ENCODE measurements at regions not wholly inside any gene's neighbourhood (a gene's known extent, or its start where the extent isn't known, plus 50 kb on each side); places are given as distances from the start of the nearest gene placed in this dataset.
"Not testable (repeated sequence)": the region's sequence is repeated elsewhere in the genome, so short reads cannot be mapped to it uniquely, and the experiment has no call there.

GRCh38 chr6:112842330-112842685, 495.2 kb downstream of the RFPL4B start:
- Mint-ChIP-seq H3K4me3 (no peak overlapping the region), H3K9me3 (peaks cover 2% of the 10 kb centered on the region), H3K4me1 (ENCODE audit: low read depth) (no peaks in the 10 kb centered on the region), H3K36me3 (ENCODE audit: low read depth) (no peaks in the 10 kb centered on the region), H3K27ac (no peak overlapping the region), H3K27me3 (no peaks in the 10 kb centered on the region)
- DNase-seq, result no peak

GRCh38 chr6:112846681-112847080, 499.6 kb downstream of the RFPL4B start:
- Mint-ChIP-seq H3K9me3 (peaks cover 2% of the 10 kb centered on the region), H3K27me3 (no peaks in the 10 kb centered on the region), H3K27ac (no peak overlapping the region), H3K4me1 (ENCODE audit: low read depth) (no peaks in the 10 kb centered on the region), H3K36me3 (ENCODE audit: low read depth) (no peaks in the 10 kb centered on the region), H3K4me3 (no peak overlapping the region)
- no peak for DNase-seq

- no peak overlapping the region for H3K27ac Mint-ChIP-seq
- no peaks in the 10 kb centered on the region for H3K27me3 Mint-ChIP-seq
- H3K4me3 Mint-ChIP-seq, result no peak overlapping the region
- no peaks in the 10 kb centered on the region for H3K4me1 Mint-ChIP-seq (ENCODE audit: low read depth)
- no peaks in the 10 kb centered on the region for H3K36me3 Mint-ChIP-seq (ENCODE audit: low read depth)
- no peaks in the 10 kb centered on the region for H3K9me3 Mint-ChIP-seq
- DNase-seq, result no peak
Measured at GRCh38 chr6:112851146-112851545, 504.0 kb downstream of the RFPL4B start.

DNA sequence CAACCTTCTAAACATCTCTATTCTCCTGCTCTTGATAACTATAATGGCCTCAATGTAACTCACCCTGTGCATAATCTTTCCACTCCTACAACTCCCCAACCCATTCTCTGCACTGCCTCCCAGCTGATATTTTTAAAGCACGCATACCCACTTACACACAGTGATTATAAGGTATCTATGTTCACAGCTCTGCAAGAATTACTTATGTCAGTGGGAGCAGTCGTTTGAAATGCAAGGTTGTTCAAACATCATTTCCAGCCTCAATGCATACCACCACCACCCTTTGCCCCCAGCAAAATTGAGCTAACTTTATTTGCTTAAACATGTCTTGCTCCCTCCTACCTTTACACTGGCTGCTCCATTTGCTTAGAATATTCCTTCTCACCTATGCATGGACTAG, 506.0 kb downstream of the RFPL4B start:
- DNase-seq, result no peak
- no peaks in the 10 kb centered on the region for H3K36me3 Mint-ChIP-seq (ENCODE audit: low read depth)
- H3K27ac Mint-ChIP-seq, result no peak overlapping the region
- H3K4me3 Mint-ChIP-seq, result no peak overlapping the region
- H3K9me3 Mint-ChIP-seq, result no peaks in the 10 kb centered on the region
- H3K27me3 Mint-ChIP-seq, result no peaks in the 10 kb centered on the region
- no peaks in the 10 kb centered on the region for H3K4me1 Mint-ChIP-seq (ENCODE audit: low read depth)

DNA sequence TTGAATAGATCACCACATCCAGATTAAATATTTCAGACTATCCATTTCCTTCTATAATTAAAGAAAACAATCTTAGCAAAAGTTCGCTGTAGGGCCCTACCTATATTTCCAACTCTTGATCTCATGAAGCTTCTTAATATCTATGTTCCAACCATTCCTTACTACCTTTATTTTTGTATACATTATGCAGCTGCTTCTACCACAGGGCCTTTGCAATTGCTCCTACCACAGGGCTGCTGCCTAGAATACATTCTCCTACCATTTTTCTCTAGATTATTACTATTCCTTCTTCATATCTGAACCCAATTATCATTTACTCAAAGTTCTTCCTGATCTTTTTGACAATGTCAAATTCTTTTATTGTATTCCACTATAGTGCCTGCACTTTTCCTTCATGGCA, 516.6 kb downstream of the RFPL4B start:
- no peaks in the 10 kb centered on the region for H3K36me3 Mint-ChIP-seq (ENCODE audit: low read depth)
- H3K9me3 Mint-ChIP-seq, result peaks cover 4% of the 10 kb centered on the region
- no peak overlapping the region for H3K27ac Mint-ChIP-seq
- no peaks in the 10 kb centered on the region for H3K4me1 Mint-ChIP-seq (ENCODE audit: low read depth)
- H3K4me3 Mint-ChIP-seq, result no peak overlapping the region
- no peak for DNase-seq
- H3K27me3 Mint-ChIP-seq, result no peaks in the 10 kb centered on the region

GRCh38 chr6:112865131-112865530, 518.0 kb downstream of the RFPL4B start:
- no peak overlapping the region for H3K4me3 Mint-ChIP-seq
- DNase-seq, result no peak
- no peak overlapping the region for H3K27ac Mint-ChIP-seq
- peaks cover 4% of the 10 kb centered on the region for H3K9me3 Mint-ChIP-seq
- H3K27me3 Mint-ChIP-seq, result no peaks in the 10 kb centered on the region
- H3K4me1 Mint-ChIP-seq (ENCODE audit: low read depth), result no peaks in the 10 kb centered on the region
- no peaks in the 10 kb centered on the region for H3K36me3 Mint-ChIP-seq (ENCODE audit: low read depth)

DNA sequence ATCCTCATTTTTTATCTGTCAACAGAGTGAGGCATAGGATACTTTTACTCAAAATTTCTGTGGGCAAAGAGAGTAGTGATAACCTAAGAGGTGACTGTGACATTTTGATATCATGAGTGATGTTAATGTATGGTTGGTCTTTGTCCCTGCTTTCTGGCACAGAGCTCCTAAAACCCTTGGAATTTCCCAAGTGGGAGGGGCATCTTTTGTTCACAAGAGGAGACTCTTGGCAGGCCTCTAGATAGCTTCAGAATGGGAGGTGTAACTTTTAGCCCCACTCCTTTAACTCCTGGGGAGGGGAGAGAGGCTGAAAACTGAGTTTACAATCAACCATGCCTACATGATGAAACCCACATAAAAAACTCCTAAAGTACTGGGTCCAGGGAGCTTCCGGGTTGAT, 527.8 kb downstream of the RFPL4B start:
- Mint-ChIP-seq H3K36me3 (ENCODE audit: low read depth) (no peaks in the 10 kb centered on the region), H3K4me1 (ENCODE audit: low read depth) (no peaks in the 10 kb centered on the region), H3K9me3 (peaks cover 8% of the 10 kb centered on the region), H3K27ac (no peak overlapping the region), H3K27me3 (no peaks in the 10 kb centered on the region), H3K4me3 (no peak overlapping the region)
- DNase-seq, result no peak

GRCh38 chr6:112877134-112878100, 530.3 kb downstream of the RFPL4B start:
- DNase-seq, result no peak
- Mint-ChIP-seq H3K27ac (no peak overlapping the region), H3K4me3 (no peak overlapping the region), H3K4me1 (ENCODE audit: low read depth) (no peaks in the 10 kb centered on the region), H3K36me3 (ENCODE audit: low read depth) (no peaks in the 10 kb centered on the region), H3K27me3 (no peaks in the 10 kb centered on the region), H3K9me3 (peaks cover 6% of the 10 kb centered on the region)

DNA sequence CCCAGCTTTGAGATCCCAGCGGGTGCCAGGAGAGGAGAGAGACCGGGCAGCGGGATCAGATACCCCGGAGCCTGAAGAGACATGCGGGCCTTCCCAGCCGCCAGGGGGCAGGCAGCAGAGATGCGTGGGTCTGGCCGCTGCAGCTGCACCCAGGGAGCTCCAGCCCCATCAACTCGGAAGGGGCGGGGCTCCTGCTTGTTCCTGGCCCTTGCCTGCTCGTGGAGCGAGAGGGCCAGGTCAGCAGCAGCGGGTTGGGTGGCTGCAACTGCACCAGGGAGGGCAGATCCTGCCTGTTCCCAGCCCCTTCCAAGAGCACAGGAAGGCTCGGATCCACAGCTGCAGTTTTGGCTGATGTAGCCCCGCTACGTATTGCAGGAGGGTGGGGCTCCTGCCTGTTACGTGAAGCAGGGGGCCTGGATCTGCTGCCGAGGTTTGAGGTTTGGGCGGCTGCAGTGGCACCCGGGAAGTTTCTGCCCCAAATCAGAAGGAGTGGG, 532.8 kb downstream of the RFPL4B start:
- H3K4me3 Mint-ChIP-seq, result no peak overlapping the region
- H3K9me3 Mint-ChIP-seq, result peaks cover 3% of the 10 kb centered on the region

GRCh38 chr6:112881027-112881426, 533.9 kb downstream of the RFPL4B start:
- no peak overlapping the region for H3K27ac Mint-ChIP-seq

More for the DNA sequence above, 532.8 kb downstream of the RFPL4B start:
- Mint-ChIP-seq H3K4me1 (ENCODE audit: low read depth) (no peaks in the 10 kb centered on the region), H3K27ac (no peak overlapping the region), H3K36me3 (ENCODE audit: low read depth) (no peaks in the 10 kb centered on the region), H3K27me3 (no peaks in the 10 kb centered on the region)
- no peak for DNase-seq

GRCh38 chr6:112881828-112882780, 535.0 kb downstream of the RFPL4B start:
- no peaks in the 10 kb centered on the region for H3K36me3 Mint-ChIP-seq (ENCODE audit: low read depth)
- no peak overlapping the region for H3K4me3 Mint-ChIP-seq
- H3K27me3 Mint-ChIP-seq, result no peaks in the 10 kb centered on the region
- H3K9me3 Mint-ChIP-seq, result peaks cover 8% of the 10 kb centered on the region
- no peak overlapping the region for H3K27ac Mint-ChIP-seq
- DNase-seq, result no peak
- H3K4me1 Mint-ChIP-seq (ENCODE audit: low read depth), result no peaks in the 10 kb centered on the region

More at GRCh38 chr6:112881027-112881426, 533.9 kb downstream of the RFPL4B start:
- Mint-ChIP-seq H3K36me3 (ENCODE audit: low read depth) (no peaks in the 10 kb centered on the region), H3K4me3 (no peak overlapping the region), H3K4me1 (ENCODE audit: low read depth) (no peaks in the 10 kb centered on the region), H3K27me3 (no peaks in the 10 kb centered on the region), H3K9me3 (peaks cover 7% of the 10 kb centered on the region)
- no peak for DNase-seq

- Mint-ChIP-seq H3K9me3 (peaks cover 8% of the 10 kb centered on the region), H3K27ac (no peak overlapping the region), H3K27me3 (no peaks in the 10 kb centered on the region), H3K36me3 (ENCODE audit: low read depth) (no peaks in the 10 kb centered on the region), H3K4me3 (no peak overlapping the region), H3K4me1 (ENCODE audit: low read depth) (no peaks in the 10 kb centered on the region)
- DNase-seq, result no peak
Measured at GRCh38 chr6:112883095-112883494, 536.0 kb downstream of the RFPL4B start.

DNA sequence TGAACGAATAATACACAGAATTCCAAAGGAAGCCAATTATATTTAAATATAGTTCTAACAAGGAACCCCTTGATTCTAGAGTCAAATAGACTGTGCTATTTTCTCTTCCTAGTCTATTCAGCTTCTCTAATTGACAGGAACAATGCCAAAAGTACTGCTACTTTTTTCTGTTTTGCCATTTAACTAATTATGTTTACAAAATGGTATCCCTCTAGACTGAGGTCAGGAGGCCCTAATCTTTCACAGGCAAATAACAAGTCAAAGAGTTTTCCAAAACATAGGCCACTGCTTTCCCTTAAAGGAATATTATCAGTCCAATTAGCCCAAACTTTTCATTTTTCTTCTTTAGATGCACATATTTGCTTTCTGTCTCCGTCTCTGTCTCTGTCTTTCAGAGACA, 539.3 kb downstream of the RFPL4B start:
- no peak for DNase-seq
- no peaks in the 10 kb centered on the region for H3K27me3 Mint-ChIP-seq
- H3K9me3 Mint-ChIP-seq, result peaks cover 5% of the 10 kb centered on the region
- no peaks in the 10 kb centered on the region for H3K36me3 Mint-ChIP-seq (ENCODE audit: low read depth)
- no peak overlapping the region for H3K4me3 Mint-ChIP-seq
- H3K27ac Mint-ChIP-seq, result no peak overlapping the region
- H3K4me1 Mint-ChIP-seq (ENCODE audit: low read depth), result no peaks in the 10 kb centered on the region

- DNase-seq; H3K27ac Mint-ChIP-seq; H3K36me3 Mint-ChIP-seq (ENCODE audit: low read depth); H3K4me3 Mint-ChIP-seq; H3K4me1 Mint-ChIP-seq (ENCODE audit: low read depth); H3K9me3 Mint-ChIP-seq; H3K27me3 Mint-ChIP-seq: not testable (repeated sequence)
Measured at GRCh38 chr6:112887424-112887823, 540.3 kb downstream of the RFPL4B start.
